Common myeloid progenitor, CD34-positive (primary cell): ENCODE measurements at regions not wholly inside any gene's neighbourhood (a gene's known extent, or its start where the extent isn't known, plus 50 kb on each side); places are given as distances from the start of the nearest gene placed in this dataset.
A peak's percentile ranks its signal among the peaks of the same experiment; 100 is the strongest.

ENCODE experiments used
- CTCF ChIA-PET: fragments of 350-600 bp; sonication (Branson Sonifier 250); formaldehyde crosslinking; loops from one replicate; lab custom pipeline; 2021; ENCODE audit warnings: antibody characterized with exemption; lab: Charles Lee
- POLR2A ChIA-PET: fragments of 350-600 bp; sonication (Branson Sonifier 250); formaldehyde crosslinking; loops from one replicate; lab custom pipeline; 2021; ENCODE audit warnings: antibody characterized with exemption; lab: Charles Lee
- DNase-seq, 3 donors: peaks; one replicate each; pipeline versions ENCODE4 v3.0.0 to v3.0.0-alpha.2; 2013
- H3K27ac ChIP-seq, 2 experiments: 1 replicate in 1 of 2; 2 replicates in 1 of 2; pipeline ENCODE4 v1.7.0; 2013; ENCODE audit warnings: inconsistent platforms in 2 of 2, low read length in 2 of 2, mild to moderate bottlenecking in 2 of 2, low read depth in 1 of 2, moderate library complexity in 1 of 2; ENCODE audit not compliant: severe bottlenecking in 2 of 2, insufficient read depth in 1 of 2, poor library complexity in 1 of 2
- H3K27me3 ChIP-seq, 5 experiments: replicated peaks in 2 of 5; 1 replicate in 3 of 5; 2 replicates in 2 of 5; pipeline versions ENCODE4 v1.6.1 to v1.7.0; 2013; ENCODE audit warnings: low read length in 4 of 5, mild to moderate bottlenecking in 2 of 5, moderate library complexity in 2 of 5, inconsistent platforms in 1 of 5; ENCODE audit not compliant: insufficient read depth in 5 of 5, control insufficient read depth in 4 of 5
- H3K36me3 ChIP-seq, 4 experiments: 1 replicate in 2 of 4; 2 replicates in 2 of 4; pipeline versions ENCODE4 v1.6.1 to v1.7.0; 2013; ENCODE audit warnings: low read length in 3 of 4, control low read depth in 1 of 4, mild to moderate bottlenecking in 1 of 4; ENCODE audit not compliant: control insufficient read depth in 4 of 4, insufficient read depth in 4 of 4
- H3K4me1 ChIP-seq, 4 experiments: 1 replicate in 3 of 4; 2 replicates in 1 of 4; pipeline versions ENCODE4 v1.6.1 to v1.7.1; 2013; ENCODE audit warnings: low read length in 3 of 4, mild to moderate bottlenecking in 3 of 4, control low read depth in 1 of 4, inconsistent platforms in 1 of 4, moderate library complexity in 1 of 4; ENCODE audit not compliant: control insufficient read depth in 4 of 4, insufficient read depth in 4 of 4; ENCODE audit errors: control extremely low read depth in 1 of 4
- H3K4me3 ChIP-seq, 7 experiments: 1 replicate in 4 of 7; 2 replicates in 3 of 7; pipeline versions ENCODE4 v1.5.1 to v1.7.0; 2013; ENCODE audit warnings: mild to moderate bottlenecking in 7 of 7, low read length in 6 of 7, moderate library complexity in 6 of 7, inconsistent platforms in 2 of 7, low read depth in 2 of 7, control low read depth in 1 of 7; ENCODE audit not compliant: insufficient read depth in 4 of 7, control insufficient read depth in 1 of 7; ENCODE audit errors: extremely low read depth in 1 of 7
- H3K9me3 ChIP-seq, 5 experiments: 1 replicate in 4 of 5; 2 replicates in 1 of 5; pipeline versions ENCODE4 v1.6.1 to v1.7.1; 2013; ENCODE audit warnings: low read length in 4 of 5, mild to moderate bottlenecking in 2 of 5, inconsistent platforms in 1 of 5, low read depth in 1 of 5, moderate library complexity in 1 of 5; ENCODE audit not compliant: control insufficient read depth in 4 of 5, insufficient read depth in 2 of 5; ENCODE audit errors: control extremely low read depth in 1 of 5
- WGBS: methylation state at CpG from one replicate; pipeline ENCODE4 v1.1.5; 2013; ENCODE audit not compliant: insufficient coverage; 5-methylcytosine and 5-hydroxymethylcytosine counted together

- H3K4me3 ChIP-seq: no peak overlapping the region
- H3K9me3 ChIP-seq: no peaks in the 10 kb centered on the region
- DNase-seq: no peak
- H3K4me1 ChIP-seq: peaks cover 0 to 6% (median 3%) of the 10 kb centered on the region in 4 experiments
- ChIA-PET POLR2A (no interaction called here), CTCF (interaction anchor here (0.7 to 1.2 kb wide), 2 partner anchors 11 to 315 kb away, joined by 3 read pairs; no protein-coding TSS in a partner anchor)
- H3K27me3 ChIP-seq: peaks cover 0 to 2% (median 0%) of the 10 kb centered on the region in 5 experiments
- no peak overlapping the region for H3K27ac ChIP-seq
- no peaks in the 10 kb centered on the region for H3K36me3 ChIP-seq
- 100% methylated on average over 1 of the region's 1 CpG for WGBS
Measured at GRCh38 chr11:127474766-127475165, 474.2 kb upstream of the KIRREL3 start.

DNA sequence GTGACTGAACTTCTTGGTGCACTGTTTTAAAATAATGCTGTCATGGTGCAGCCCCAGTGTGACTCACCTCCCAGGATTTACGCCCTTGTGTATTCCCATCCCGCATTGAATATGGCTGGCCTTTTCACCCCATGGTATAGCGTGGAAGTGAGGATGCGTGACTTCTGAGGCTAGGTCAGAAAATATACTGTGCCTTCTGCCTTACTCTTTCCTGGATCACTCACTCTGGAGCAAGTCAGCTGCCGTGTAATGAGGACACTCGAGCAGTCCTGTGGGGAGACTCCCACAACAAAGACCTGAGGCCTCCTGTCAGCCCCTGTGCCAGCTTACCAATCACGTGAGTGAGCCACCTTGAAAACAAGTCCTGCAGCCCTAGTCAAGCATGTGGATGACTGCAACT is 471.9 kb upstream of the KIRREL3 start:
- H3K4me1 ChIP-seq: peaks cover 0 to 6% (median 3%) of the 10 kb centered on the region in 4 experiments
- 97% methylated on average over 7 of the region's 7 CpGs for WGBS
- no peaks in the 10 kb centered on the region for H3K9me3 ChIP-seq
- H3K36me3 ChIP-seq: no peaks in the 10 kb centered on the region
- H3K27me3 ChIP-seq: peaks cover 0 to 2% (median 0%) of the 10 kb centered on the region in 5 experiments
- ChIA-PET CTCF (no interaction called here), POLR2A (no interaction called here)
- no peak overlapping the region for H3K4me3 ChIP-seq
- no peak for DNase-seq
- no peak overlapping the region for H3K27ac ChIP-seq

DNA sequence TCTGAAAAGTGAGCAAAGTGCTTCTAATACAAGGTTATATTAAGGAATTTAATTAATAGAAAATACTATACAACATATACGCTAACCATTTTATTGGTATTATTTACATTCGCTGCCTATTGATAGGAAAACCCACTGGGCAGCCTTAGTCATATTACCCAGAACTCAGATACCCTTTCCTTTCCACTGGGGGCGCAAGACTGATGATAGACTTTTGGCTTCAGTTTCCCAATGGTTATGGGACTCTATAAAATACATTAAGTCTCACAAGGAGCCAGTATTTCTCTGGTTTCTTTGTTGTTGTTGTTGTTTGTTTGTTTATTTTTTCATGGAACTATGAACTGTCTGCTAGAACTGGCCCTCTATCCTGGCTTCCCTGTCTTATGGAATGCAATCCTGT is 471.1 kb upstream of the KIRREL3 start:
- POLR2A ChIA-PET: no interaction called here
- 100% methylated on average over 1 of the region's 3 CpGs for WGBS
- Histone ChIP-seq H3K4me3 (no peak overlapping the region), H3K27me3 (peaks cover 0 to 2% (median 0%) of the 10 kb centered on the region in 5 experiments), H3K9me3 (no peaks in the 10 kb centered on the region), H3K27ac (no peak overlapping the region), H3K36me3 (no peaks in the 10 kb centered on the region), H3K4me1 (peaks cover 0 to 6% (median 3%) of the 10 kb centered on the region in 4 experiments)
- CTCF ChIA-PET: interaction anchor here (0.8 to 3.1 kb wide), 6 partner anchors 9 to 685 kb away, joined by 3 to 21 read pairs (median 4); no protein-coding TSS in a partner anchor
- DNase-seq: no peak

DNA sequence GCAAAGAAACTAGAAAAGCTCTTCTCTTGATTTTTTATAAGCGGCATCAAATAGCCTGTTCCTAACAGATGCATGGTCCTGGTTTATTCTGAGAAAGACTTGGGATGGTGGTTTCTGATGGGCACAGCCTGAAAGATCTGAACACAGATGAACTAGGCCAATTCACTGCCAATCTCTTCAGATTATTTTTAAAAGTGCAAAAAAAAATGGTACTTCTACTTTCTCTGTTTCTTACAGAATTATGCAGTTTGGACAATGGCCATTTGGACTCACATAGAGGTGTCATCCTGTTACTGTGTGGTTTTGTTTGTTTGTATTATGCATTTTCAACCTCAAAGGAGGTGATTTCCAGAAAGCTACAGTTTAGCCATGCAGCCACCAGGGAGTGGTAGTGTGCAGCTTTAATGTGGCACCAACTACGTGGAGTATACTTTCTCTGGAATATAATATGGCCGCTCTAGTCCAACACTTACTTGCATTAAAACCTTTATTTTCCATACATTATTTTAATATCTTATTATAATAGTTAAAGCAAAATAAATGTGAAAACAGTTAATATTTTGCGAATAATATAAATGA is 469.8 kb upstream of the KIRREL3 start:
- Histone ChIP-seq H3K4me3 (no peak overlapping the region), H3K9me3 (no peaks in the 10 kb centered on the region), H3K27me3 (peaks cover 0 to 2% (median 0%) of the 10 kb centered on the region in 5 experiments), H3K4me1 (peaks cover 0 to 5% (median 2%) of the 10 kb centered on the region in 4 experiments), H3K36me3 (no peaks in the 10 kb centered on the region), H3K27ac (no peak overlapping the region)
- peak; percentile 39 to 65 (median 50) for DNase-seq
- ChIA-PET POLR2A (no interaction called here), CTCF (interaction anchor here (0.5 to 3.1 kb wide), 8 partner anchors 8 to 687 kb away, joined by 3 to 21 read pairs (median 6); no protein-coding TSS in a partner anchor)
- WGBS: 100% methylated on average over 1 of the region's 4 CpGs

DNA sequence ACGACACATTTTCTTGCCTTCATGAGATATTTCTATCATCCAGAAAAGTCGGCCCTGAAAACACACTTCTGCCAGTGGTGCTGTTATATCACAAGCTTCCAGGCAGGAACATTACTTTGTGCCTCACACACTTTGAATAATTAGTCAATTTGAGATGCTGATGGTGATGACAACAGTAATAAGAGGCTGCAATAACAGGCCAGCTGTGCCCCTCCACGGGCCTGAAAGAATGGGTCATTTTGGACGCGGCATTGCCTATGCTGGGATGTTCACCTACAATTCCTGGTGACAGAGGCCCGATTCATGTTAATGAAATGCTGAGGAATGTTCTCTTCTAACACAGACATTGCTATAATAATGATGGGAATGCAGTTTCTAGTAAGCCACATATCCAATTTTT is 463.8 kb upstream of the KIRREL3 start:
- WGBS: 91% methylated on average over 4 of the region's 6 CpGs
- DNase-seq: no peak
- Histone ChIP-seq H3K9me3 (no peaks in the 10 kb centered on the region), H3K36me3 (no peaks in the 10 kb centered on the region), H3K27ac (no peak overlapping the region), H3K27me3 (peaks cover 0 to 5% (median 0%) of the 10 kb centered on the region in 5 experiments), H3K4me1 (no peaks in the 10 kb centered on the region), H3K4me3 (no peak overlapping the region)
- ChIA-PET CTCF (no interaction called here), POLR2A (no interaction called here)

DNA sequence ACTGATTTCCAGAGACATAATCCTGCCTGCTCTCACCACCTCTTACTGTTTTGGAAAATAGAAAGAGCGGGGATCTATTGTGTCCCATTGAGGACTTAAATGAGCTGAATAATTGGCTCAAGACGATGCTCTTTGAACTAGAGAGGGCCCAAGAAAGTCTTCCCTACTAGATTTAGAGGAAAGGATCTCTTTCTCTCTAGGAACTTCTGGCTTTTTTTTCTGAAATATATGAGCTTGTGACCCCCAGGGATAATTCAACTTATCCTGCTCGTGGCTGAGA is 461.4 kb upstream of the KIRREL3 start:
- WGBS: 94% methylated on average over 3 of the region's 3 CpGs
- Histone ChIP-seq H3K9me3 (no peaks in the 10 kb centered on the region), H3K27me3 (peaks cover 0 to 5% (median 0%) of the 10 kb centered on the region in 5 experiments), H3K36me3 (no peaks in the 10 kb centered on the region), H3K4me1 (no peaks in the 10 kb centered on the region), H3K4me3 (no peak overlapping the region), H3K27ac (no peak overlapping the region)
- no peak for DNase-seq
- CTCF ChIA-PET: interaction anchor here (0.6 to 1.0 kb wide), 3 partner anchors 9 to 116 kb away, joined by 3 to 4 read pairs (median 3); no protein-coding TSS in a partner anchor
- POLR2A ChIA-PET: no interaction called here

DNA sequence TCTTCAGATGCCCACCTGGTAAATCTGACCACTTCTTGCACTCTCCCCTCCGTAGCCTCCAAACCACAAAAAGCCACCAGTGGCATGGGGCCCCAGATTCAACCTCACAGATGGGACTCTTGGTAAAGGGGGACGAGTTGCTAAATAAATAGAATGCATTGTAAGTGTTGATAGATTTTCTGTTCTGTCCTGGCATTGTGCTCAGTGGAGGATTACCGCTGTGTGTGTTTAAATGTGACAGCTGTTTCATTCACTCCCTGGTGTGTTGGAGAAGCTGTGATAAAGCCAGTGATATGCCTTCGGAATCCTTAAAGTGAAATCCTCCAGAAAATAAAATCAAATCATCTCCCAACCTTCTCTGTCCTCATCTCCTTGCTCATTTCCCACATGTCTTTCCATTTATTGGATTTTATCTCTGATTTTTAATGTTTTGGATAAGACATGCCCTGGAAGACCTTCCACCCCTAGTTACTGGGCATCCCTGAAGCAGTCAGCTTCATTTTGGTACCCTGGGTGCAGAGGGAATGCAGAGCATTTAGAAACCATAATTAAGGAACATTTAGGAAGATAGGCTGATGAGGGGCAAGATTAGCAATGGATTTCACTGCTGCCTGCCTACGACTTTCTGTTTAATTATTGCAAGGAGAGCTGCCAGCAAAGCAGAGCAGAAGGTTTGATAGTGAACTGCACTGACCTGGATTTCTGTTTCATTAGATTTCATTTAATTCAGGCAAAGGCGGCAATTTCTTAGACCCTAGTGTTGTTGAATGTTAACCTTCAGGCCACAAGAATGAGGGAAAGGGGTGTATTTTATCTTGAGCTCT is 460.9 kb upstream of the KIRREL3 start:
- Histone ChIP-seq H3K4me1 (no peaks in the 10 kb centered on the region), H3K4me3 (no peak overlapping the region), H3K36me3 (no peaks in the 10 kb centered on the region), H3K9me3 (no peaks in the 10 kb centered on the region), H3K27ac (no peak overlapping the region), H3K27me3 (peaks cover 0 to 5% (median 0%) of the 10 kb centered on the region in 5 experiments)
- CTCF ChIA-PET: interaction anchor here (0.6 to 0.7 kb wide), 2 partner anchors 16 to 116 kb away, joined by 3 to 4 read pairs; no protein-coding TSS in a partner anchor
- WGBS: 100% methylated on average over 2 of the region's 6 CpGs
- no peak for DNase-seq
- POLR2A ChIA-PET: no interaction called here
